ENCODE measurements at regions not wholly inside any gene's neighbourhood (a gene's known extent, or its start where the extent isn't known, plus 50 kb on each side); places are given as distances from the start of the nearest gene placed in this dataset.

- no peak for TF ChIP-seq CTCF (IDR thresholded peaks at IDR 0.05; ENCODE audit: low read depth, low read length)
- no peak for DNase-seq (ENCODE audit: extremely low read depth, low read depth)
Measured at GRCh38 chr12:113639474-113639873, 167.8 kb upstream of the LHX5 start.

- no peak for TF ChIP-seq CTCF (IDR thresholded peaks at IDR 0.05; ENCODE audit: low read depth, low read length)
- no peak for DNase-seq (ENCODE audit: extremely low read depth, low read depth)
Measured at GRCh38 chr12:113638460-113638775, 166.7 kb upstream of the LHX5 start.

GRCh38 chr12:113634982-113635381 is 163.3 kb upstream of the LHX5 start:
- DNase-seq (ENCODE audit: extremely low read depth, low read depth): no peak
- TF ChIP-seq CTCF (IDR thresholded peaks at IDR 0.05; ENCODE audit: low read depth, low read length): no peak

GRCh38 chr12:113634474-113634873 is 162.8 kb upstream of the LHX5 start:
- DNase-seq (ENCODE audit: extremely low read depth, low read depth): no peak
- no peak for TF ChIP-seq CTCF (IDR thresholded peaks at IDR 0.05; ENCODE audit: low read depth, low read length)

GRCh38 chr12:113633678-113634332 is 162.1 kb upstream of the LHX5 start:
- DNase-seq (ENCODE audit: extremely low read depth, low read depth): no peak
- no peak for TF ChIP-seq CTCF (IDR thresholded peaks at IDR 0.05; ENCODE audit: low read depth, low read length)

GRCh38 chr12:113630625-113631024 is 159.0 kb upstream of the LHX5 start:
- TF ChIP-seq CTCF (IDR thresholded peaks at IDR 0.05; ENCODE audit: low read depth, low read length): no peak

GRCh38 chr12:113625499-113625898 is 153.8 kb upstream of the LHX5 start:
- no peak for DNase-seq (ENCODE audit: extremely low read depth, low read depth)
- no peak for TF ChIP-seq CTCF (IDR thresholded peaks at IDR 0.05; ENCODE audit: low read depth, low read length)

More at GRCh38 chr12:113630625-113631024, 159.0 kb upstream of the LHX5 start:
- no peak for DNase-seq (ENCODE audit: extremely low read depth, low read depth)

Data from AG09319 (cell line).